AG10803 (cell line): ENCODE measurements at regions not wholly inside any gene's neighbourhood (a gene's known extent, or its start where the extent isn't known, plus 50 kb on each side); places are given as distances from the start of the nearest gene placed in this dataset.
A peak's percentile ranks its signal among the peaks of the same experiment; 100 is the strongest.

Source experiments
- DNase-seq: peaks from one replicate; pipeline ENCODE4 v3.0.0; 2010; ENCODE audit warnings: low read depth
- H3K4me3 ChIP-seq: 2 replicates; pipeline ENCODE4 v1.5.1; 2011; ENCODE audit warnings: mild to moderate bottlenecking, low read length, control low read depth
- TF ChIP-seq, protein P1 (sequence below): conservative IDR thresholded peaks from 2 replicates; pipeline ENCODE4 v1.5.1; 2011; ENCODE audit warnings: mild to moderate bottlenecking, low read length, control low read depth, inconsistent platforms

GRCh38 chr4:147366164-147366563 is 114.7 kb upstream of the EDNRA start:
- TF ChIP-seq, protein P1, sequence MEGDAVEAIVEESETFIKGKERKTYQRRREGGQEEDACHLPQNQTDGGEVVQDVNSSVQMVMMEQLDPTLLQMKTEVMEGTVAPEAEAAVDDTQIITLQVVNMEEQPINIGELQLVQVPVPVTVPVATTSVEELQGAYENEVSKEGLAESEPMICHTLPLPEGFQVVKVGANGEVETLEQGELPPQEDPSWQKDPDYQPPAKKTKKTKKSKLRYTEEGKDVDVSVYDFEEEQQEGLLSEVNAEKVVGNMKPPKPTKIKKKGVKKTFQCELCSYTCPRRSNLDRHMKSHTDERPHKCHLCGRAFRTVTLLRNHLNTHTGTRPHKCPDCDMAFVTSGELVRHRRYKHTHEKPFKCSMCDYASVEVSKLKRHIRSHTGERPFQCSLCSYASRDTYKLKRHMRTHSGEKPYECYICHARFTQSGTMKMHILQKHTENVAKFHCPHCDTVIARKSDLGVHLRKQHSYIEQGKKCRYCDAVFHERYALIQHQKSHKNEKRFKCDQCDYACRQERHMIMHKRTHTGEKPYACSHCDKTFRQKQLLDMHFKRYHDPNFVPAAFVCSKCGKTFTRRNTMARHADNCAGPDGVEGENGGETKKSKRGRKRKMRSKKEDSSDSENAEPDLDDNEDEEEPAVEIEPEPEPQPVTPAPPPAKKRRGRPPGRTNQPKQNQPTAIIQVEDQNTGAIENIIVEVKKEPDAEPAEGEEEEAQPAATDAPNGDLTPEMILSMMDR = no peak
- no peak for DNase-seq
- H3K4me3 ChIP-seq = no peak overlapping the region

DNA sequence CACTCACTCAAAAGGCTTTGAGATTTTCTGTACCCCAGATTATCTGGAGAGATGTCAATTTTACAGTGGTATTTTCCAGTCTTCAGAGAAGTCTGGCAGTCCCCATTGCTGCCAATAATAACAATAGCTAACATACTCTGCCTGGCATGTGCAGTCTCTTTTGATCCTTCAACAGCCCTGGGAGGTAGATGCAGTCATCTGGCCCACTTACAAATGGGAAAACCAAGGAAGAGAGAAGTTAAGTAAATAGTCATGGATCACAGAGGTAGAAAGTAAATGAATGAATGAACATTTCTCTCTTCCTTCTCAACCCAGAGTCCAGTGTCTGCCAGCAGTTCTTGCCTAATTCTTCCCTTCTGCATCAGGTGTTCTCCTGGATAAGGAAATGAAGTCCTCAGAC is 113.0 kb upstream of the EDNRA start:
- TF ChIP-seq, protein P1 = no peak
- no peak overlapping the region for H3K4me3 ChIP-seq
- DNase-seq = no peak

DNA sequence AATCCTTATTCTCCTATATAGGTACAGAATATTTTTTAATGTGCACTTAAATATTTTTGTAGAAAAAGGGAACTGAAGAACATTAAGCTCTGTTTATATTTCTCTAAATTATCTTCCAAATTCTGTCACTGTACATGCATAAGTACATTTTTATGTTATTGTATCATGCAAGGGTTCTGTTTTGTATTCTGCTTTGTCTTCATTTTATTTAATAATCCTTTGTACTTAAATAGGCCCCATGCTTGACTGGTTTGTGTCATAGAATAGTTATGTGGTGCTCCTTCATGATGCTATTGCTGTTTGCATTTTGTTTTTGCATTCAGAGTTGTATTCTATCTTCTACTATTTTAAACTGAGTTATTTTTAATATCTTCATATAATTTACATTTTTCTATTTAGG is 111.9 kb upstream of the EDNRA start:
- TF ChIP-seq, protein P1 = no peak
- peak; percentile 21 for DNase-seq
- no peak overlapping the region for H3K4me3 ChIP-seq

- no peak for DNase-seq
- H3K4me3 ChIP-seq = no peak overlapping the region
- TF ChIP-seq, protein P1 = no peak
These were observed 110.4 kb upstream of the EDNRA start for GRCh38 chr4:147370473-147370872.

DNA sequence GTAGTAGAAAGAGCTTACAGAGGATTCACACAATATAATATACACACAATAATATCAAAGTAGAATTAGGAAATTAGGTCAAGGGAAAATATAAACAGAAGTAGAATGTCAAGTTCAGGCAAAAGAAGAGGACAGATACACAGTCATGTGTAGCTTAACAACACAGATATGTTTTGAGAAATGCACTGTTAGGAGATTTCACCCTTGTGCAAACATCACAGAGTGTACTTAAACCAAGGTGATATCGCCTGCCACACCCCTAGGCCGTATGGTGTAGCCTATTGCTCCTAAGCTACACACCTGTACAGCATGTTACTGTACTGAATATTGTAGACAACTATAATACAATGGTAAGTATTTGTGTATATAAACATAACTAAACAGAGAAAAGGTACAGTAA is 110.0 kb upstream of the EDNRA start:
- TF ChIP-seq, protein P1 = no peak
- no peak for DNase-seq

GRCh38 chr4:147371661-147372060 is 109.2 kb upstream of the EDNRA start:
- TF ChIP-seq, protein P1 = no peak
- H3K4me3 ChIP-seq = no peak overlapping the region
- DNase-seq = peak; percentile 36

More for the DNA sequence above, 110.0 kb upstream of the EDNRA start:
- H3K4me3 ChIP-seq = no peak overlapping the region

DNA sequence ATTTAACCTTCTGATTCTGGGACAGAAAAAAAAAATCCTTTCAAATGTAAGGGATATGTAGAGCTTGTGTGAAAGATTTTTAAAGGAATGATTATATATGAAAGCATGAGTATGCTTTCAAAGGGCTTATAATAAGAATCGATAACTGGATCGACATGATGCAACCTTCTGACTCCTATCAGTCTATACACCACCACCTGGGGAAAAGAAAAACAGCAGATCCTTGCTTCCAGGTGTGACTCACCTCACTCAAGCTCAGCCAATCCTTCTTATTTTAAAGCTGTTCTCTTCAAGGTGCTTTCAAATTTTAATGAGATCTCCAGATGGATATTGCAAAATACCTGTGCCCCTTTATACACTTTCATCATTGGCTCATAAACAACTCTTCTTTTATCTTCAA is 102.1 kb upstream of the EDNRA start:
- TF ChIP-seq, protein P1 = no peak
- H3K4me3 ChIP-seq = no peak overlapping the region
- no peak for DNase-seq
